MG63 (cell line): ENCODE measurements at regions not wholly inside any gene's neighbourhood (a gene's known extent, or its start where the extent isn't known, plus 50 kb on each side); places are given as distances from the start of the nearest gene placed in this dataset.

Source experiments
- DNase-seq: peaks from one replicate; pipeline ENCODE4 v3.0.0-alpha.2; 2020
- H3K27me3 ChIP-seq: fragments of 250-450 bp; sonication (Bioruptor Pico); 2 replicates; pipeline ENCODE4 v1.5.1; 2020; ENCODE audit warnings: mild to moderate bottlenecking, moderate library complexity
- H3K36me3 ChIP-seq: fragments of 250-450 bp; sonication (Bioruptor Pico); 2 replicates; pipeline ENCODE4 v1.5.1; 2020; ENCODE audit warnings: mild to moderate bottlenecking, moderate library complexity
- H3K4me3 ChIP-seq: fragments of 250-450 bp; sonication (Bioruptor Pico); 2 replicates; pipeline ENCODE4 v1.5.1; 2020; ENCODE audit warnings: mild to moderate bottlenecking, moderate library complexity
- H3K9me3 ChIP-seq: fragments of 250-450 bp; sonication (Bioruptor Pico); 2 replicates; pipeline ENCODE4 v1.5.1; 2020; ENCODE audit warnings: mild to moderate bottlenecking, moderate library complexity

DNA sequence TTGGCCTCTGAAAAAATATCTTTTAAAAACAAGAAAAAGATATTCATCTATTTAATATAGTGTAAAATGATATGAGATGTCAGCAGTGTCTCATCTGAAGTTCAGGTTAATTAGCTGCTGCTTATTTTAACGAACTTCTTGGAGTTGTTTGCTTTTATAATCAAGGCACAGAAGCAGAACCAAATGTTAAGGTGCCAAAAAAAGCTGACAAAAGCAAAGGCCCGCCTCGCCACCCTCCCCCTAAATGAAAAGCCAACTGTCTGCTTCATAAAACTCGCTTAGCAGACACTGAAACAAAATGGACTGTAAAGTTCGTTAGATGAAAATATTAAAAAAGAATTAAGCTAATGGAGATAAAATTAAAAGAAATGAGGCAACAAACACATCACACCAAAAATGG is 562.6 kb downstream of the ZEB2 start:
- no peaks in the 10 kb centered on the region for H3K9me3 ChIP-seq
- H3K4me3 ChIP-seq: no peak overlapping the region
- H3K36me3 ChIP-seq: no peaks in the 10 kb centered on the region
- DNase-seq: no peak
- H3K27me3 ChIP-seq: no peaks in the 10 kb centered on the region

DNA sequence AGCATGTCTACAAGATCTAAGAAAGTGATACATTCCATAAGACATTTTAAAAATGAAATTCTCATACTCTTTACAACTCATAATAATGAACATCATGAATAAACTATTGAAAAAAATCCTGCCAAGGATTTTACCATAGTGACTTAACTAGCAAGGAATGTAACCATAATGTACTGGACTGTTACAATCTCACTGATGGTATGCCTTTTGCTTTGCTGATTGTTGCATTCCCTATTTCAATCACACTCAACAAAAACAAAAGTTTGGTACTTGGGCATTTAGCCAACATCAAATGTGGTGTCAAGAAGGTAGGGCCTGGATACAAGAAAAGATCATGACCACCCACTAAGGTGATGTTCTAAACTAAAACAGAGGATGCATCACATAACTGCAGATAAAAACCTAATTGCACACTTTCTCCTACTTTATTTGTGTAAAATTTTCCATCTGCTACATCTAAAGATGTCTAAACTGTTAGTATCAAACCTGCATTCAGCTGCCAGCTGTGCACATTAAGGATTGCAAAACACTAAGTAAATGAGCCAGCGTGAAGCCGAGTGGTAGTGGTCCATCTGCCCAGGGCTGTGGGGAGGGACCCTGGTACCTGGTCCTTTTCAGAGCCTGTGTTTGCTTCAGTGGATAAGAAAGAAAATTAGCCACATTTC is 564.4 kb downstream of the ZEB2 start:
- Histone ChIP-seq H3K4me3 (no peak overlapping the region), H3K9me3 (no peaks in the 10 kb centered on the region), H3K36me3 (no peaks in the 10 kb centered on the region), H3K27me3 (no peaks in the 10 kb centered on the region)
- DNase-seq: no peak

DNA sequence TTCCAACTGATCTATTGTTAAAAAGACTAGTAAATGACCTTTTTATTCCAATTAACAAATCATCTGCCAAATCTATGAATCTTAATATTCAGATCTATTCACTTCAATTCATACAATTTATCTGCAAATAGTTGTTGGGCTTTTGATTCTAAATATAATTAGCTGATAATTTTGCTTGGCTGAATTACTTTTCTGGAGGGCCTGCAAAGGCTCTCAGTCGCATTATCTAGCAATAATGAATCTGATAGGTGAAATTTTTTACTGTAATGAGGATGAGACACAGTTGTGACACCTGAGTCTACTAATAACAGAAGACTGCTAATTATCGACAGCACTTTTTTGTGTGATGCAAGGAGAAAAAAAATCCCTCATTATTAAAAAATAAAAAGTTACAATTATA is 565.1 kb downstream of the ZEB2 start:
- H3K27me3 ChIP-seq: no peaks in the 10 kb centered on the region
- H3K9me3 ChIP-seq: no peaks in the 10 kb centered on the region
- no peaks in the 10 kb centered on the region for H3K36me3 ChIP-seq
- DNase-seq: no peak
- H3K4me3 ChIP-seq: no peak overlapping the region

DNA sequence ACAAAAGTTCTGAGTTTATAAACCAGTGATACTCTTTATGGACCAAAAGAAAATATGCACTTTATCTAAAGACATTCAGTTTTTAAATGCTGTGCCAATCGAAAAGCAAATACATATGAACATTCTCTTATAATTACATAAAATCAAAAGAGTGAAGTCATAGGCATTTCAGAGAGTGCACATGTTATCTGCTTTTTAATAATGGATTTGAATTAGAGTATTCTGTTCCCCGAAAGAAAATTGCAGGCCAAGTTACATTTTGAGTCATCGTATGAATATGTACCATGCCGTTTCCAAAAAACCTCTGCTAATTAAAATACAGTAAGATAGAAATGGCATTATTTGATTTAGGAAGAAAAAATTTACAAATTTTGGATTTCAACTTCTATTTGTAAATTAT is 565.7 kb downstream of the ZEB2 start:
- Histone ChIP-seq H3K36me3 (no peaks in the 10 kb centered on the region), H3K4me3 (no peak overlapping the region), H3K27me3 (no peaks in the 10 kb centered on the region), H3K9me3 (no peaks in the 10 kb centered on the region)
- no peak for DNase-seq

DNA sequence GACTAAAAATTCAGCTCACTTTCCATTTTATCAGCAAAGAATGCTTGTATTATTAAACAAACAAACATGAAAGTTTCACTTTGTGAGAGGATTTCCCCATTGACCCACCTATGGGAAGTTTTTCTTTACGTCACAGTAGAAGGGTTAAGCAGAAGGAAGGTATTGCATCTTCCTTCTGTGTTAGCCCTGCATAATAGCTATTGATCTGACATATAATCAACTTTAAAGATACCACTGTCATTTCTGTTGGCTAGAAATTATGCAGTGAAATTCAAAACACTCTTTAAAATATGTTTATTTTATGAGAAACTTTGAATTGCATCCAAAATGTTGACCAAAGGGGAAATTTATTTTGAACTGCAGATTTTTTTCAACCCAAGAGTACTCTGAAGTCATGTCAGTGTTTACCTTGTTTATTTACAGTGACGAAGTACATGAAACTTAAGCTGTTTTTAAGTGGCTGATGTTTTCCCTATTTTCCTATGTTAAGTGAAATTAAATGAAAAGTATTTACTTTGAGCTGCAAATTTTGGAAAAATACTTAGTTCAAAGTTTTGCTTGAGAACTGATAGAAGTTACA is 566.4 kb downstream of the ZEB2 start:
- no peak for DNase-seq
- Histone ChIP-seq H3K4me3 (no peak overlapping the region), H3K36me3 (no peaks in the 10 kb centered on the region), H3K27me3 (no peaks in the 10 kb centered on the region), H3K9me3 (no peaks in the 10 kb centered on the region)

DNA sequence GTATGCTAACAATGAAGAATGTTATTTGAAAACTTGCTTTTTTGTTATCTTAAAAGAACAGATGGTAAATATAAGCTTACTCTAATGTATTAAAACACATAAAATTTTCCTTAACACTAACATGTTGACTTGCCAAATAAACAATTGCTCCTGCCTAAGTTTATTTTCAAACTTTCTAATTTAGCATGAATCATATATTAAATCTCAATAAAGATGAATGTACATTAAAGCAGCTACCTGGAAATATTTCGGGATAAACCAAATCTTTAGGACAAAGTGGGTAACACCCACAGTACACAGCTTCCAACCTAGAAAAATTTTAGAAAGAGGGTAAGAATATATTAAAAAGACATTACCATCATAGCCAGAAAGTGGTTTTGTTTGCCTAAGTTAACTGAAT is 567.4 kb downstream of the ZEB2 start:
- DNase-seq: no peak
- Histone ChIP-seq H3K36me3 (no peaks in the 10 kb centered on the region), H3K9me3 (no peaks in the 10 kb centered on the region), H3K27me3 (no peaks in the 10 kb centered on the region), H3K4me3 (no peak overlapping the region)

DNA sequence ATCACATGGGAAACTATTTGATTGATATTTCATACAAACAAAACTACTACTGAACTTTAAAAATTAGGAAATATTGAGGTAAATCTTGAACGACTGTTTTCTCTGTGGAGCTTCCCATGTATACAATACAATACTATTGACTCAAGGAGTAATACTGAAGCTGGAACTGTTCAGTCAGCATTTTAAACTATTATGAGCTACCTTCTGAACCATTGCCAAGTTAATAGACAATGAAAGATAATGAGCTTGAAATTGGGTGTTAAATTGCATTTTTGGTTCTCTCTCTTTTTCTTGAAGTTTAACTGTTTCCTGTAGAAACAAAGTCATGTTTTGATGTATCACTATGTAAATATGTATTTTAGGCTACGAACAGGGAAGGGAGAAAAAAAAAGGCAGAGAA is 569.2 kb downstream of the ZEB2 start:
- H3K4me3 ChIP-seq: no peak overlapping the region
- no peak for DNase-seq

DNA sequence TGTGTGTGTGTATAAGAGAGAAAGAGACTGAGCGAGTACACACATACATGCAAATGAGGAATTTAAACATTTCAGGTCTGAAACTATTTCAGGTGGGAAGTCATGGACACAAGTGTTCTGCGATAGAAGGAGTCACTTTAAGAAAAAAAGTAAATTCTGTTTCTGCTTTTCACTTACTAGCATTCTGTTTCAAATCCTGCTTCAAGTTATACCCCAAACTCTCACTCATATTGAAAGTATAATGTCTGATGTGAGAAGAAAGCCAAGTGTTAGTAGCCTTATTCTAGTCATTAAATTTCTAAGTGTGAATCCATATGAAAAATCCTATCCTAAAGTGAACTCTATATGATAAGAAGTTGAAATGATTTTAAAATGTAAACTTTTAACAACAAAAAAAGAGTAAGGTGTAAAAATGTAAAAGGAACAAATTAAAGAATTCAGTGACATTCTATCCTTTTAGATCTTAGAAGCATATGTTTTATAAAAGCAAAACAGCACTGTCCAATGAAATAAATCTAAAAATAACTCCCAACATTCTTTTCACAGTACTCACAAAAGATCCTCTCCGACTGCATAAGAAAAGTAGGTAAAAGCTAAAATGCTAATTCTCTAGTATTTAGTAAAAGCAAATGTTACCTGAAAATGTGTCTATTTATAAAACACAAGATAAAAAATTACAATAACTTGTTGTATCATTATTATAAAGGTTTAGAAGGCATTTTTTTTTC is 570.6 kb downstream of the ZEB2 start:
- Histone ChIP-seq H3K36me3 (no peaks in the 10 kb centered on the region), H3K27me3 (no peaks in the 10 kb centered on the region), H3K4me3 (no peak overlapping the region), H3K9me3 (no peaks in the 10 kb centered on the region)
- DNase-seq: no peak

More for the DNA sequence above, 569.2 kb downstream of the ZEB2 start:
- no peaks in the 10 kb centered on the region for H3K9me3 ChIP-seq
- H3K36me3 ChIP-seq: no peaks in the 10 kb centered on the region
- no peaks in the 10 kb centered on the region for H3K27me3 ChIP-seq

DNA sequence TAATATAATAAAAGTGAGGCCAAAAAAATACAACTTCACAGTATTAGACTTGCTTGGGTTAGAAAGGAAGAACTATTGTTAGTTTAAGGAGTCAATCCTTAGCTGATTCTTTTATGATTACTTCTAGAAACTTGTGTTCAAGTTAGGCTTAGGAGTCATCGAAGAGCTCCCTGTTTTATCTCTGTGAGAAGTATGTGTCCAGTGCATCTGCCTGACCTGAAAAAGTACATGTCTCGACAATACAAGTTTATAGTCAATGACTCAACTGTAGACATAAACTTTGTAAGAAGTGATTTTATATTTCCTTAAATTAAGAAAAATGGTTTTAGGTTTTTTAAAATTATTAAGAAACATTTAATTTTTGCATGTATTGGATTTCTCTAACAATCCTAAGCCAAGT is 571.2 kb downstream of the ZEB2 start:
- Histone ChIP-seq H3K9me3 (no peaks in the 10 kb centered on the region), H3K27me3 (no peaks in the 10 kb centered on the region), H3K36me3 (no peaks in the 10 kb centered on the region), H3K4me3 (no peak overlapping the region)
- DNase-seq: no peak

DNA sequence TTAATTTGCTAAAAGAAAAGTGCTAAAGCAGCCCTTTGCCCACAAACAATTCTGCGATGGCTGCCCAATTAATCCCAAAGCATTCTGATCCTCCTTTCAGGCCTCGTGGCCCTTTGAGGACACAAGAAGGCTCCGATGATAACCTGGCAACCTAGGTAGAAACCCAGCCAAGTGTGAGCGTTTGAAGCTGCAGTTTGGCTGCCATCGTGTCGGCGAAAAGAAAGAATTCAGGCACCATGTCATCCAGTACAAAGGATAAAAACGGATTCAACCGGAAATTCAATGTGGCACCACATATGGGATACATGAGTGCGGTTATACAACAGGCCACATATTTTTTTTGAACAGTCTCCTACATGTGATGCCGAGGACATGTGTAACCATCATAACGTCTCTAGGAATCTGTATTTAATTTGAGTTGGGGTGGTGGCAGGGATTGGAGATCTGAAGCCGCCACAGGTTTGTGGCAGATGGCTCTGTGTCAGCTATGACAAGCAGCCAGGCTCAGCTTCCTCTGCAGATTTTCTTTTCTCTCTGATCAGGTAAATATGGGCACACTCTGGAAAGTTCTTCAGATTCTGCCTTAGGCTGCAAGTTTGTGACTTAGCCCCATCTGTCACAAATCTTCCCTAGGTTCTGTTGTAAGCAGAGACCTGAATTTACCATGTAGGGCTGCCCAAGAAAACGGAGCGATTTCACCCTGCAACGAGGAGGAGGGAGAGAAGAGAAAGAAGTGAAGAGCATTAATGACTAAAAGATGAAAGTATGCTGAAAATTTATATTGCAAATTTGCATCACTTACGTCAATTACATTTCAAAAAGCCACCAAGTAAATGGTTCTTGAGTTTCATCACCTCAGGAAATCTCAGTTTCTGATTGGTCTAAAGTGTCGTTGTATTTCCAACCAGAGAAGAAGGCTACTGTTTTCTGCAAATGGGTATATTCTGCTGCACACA is 573.2 kb downstream of the ZEB2 start:
- Histone ChIP-seq H3K4me3 (no peak overlapping the region), H3K27me3 (no peaks in the 10 kb centered on the region), H3K36me3 (no peaks in the 10 kb centered on the region), H3K9me3 (no peaks in the 10 kb centered on the region)
- DNase-seq: no peak

DNA sequence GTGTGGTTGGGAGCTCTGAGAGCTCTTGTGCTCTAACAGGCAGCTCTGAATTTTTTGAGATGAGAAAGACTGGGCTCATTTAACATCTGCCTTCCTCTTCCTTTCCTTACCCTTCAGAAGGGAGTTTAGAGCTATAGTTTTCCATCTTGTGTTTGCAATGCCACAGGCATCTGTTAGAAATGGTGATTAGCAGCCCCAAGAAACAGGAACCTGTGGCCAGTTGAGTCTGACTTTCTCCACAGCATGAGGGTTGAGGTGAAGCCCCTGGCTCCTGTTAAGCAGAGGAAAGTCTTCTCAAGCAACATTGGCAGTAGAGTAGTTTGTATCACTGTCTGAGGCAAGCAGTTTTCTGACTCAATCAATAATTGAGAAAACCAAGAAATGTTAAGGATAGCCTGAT is 577.4 kb downstream of the ZEB2 start:
- no peaks in the 10 kb centered on the region for H3K27me3 ChIP-seq
- DNase-seq: no peak
- no peaks in the 10 kb centered on the region for H3K9me3 ChIP-seq
- no peaks in the 10 kb centered on the region for H3K36me3 ChIP-seq
- no peak overlapping the region for H3K4me3 ChIP-seq

DNA sequence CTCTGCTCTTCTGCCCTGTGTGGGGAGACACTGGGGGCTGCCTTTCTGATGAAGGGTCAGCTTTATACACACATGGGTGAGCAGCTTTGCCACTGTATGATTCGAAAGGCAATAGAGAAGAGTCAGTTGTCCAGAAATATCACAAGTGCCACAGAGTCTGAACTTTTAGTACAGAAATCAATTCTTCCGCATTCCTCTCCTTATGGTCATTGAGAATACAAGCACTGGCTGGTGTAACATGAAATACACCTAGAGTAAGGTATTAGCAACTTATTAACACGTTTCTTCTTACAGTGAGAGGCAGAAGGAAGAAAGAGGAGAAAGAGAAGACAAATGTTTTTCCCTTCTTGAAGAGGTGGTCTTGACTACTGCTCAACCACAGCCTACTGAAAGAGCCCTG is 579.2 kb downstream of the ZEB2 start:
- DNase-seq: no peak
- Histone ChIP-seq H3K4me3 (no peak overlapping the region), H3K36me3 (no peaks in the 10 kb centered on the region), H3K9me3 (no peaks in the 10 kb centered on the region), H3K27me3 (no peaks in the 10 kb centered on the region)

DNA sequence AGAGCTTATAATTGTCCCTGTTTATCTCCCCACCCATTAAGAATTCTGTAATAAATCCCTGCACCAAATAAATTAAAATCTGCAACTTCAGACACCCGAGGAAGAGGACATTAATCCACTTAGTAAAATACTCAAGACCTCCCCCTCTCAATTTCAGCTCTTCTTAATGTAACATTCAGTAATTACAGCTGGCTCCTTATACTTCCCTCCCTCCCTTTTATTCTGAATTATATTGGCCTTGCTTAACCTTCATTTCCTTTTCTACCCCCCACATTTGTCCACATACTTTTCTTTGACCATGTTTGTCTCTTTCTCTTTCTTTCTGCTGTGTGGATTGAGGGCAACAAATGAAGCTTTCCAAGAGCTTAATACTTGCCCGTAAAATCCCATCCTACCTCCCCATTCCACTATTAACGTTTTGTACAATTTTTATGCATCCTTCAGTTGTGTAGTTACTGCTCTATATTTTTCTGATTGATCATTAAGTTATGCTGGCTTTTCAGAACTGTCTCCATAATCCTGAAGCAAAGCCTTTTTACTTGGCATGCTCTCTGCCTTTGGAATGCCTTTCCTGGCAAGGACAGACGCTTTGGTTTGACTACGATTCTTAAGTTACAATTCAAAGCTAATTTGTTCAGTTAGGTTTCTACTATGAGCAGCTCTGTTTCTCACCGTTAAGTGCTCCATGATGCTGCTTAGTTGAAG is 580.1 kb downstream of the ZEB2 start:
- H3K4me3 ChIP-seq: no peak overlapping the region
- no peaks in the 10 kb centered on the region for H3K36me3 ChIP-seq
- no peaks in the 10 kb centered on the region for H3K9me3 ChIP-seq
- H3K27me3 ChIP-seq: no peaks in the 10 kb centered on the region
- peak; percentile 44 for DNase-seq

DNA sequence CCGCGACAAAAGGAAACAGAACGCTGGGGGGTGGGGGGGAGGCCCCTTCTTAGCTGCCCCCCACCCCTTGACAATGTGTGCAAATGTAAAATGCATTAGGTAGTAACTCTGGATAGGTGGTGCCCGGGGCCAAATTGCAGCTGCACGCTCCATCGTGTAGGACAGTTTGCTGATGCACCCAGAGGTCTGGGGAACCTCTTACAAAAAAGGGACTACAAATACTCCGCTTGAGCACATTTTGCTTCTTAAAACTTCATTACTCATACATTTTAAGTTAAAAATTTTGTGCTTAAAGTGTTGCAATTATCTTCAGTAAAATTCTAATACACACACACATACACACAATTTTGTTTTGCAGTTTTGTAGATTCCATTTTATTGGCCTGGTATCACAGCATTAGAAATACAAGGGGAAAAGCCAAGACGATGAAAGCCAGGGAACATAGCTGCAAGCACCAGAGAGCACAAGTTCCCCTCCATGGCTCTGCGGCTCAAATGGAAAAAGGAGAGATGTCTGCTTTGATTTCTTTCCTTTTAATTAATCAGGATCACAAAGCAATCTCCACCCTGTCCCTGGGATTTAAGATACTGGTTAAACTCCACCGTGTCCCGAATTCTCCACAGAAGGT is 582.1 kb downstream of the ZEB2 start:
- peak; percentile 3 for DNase-seq

DNA sequence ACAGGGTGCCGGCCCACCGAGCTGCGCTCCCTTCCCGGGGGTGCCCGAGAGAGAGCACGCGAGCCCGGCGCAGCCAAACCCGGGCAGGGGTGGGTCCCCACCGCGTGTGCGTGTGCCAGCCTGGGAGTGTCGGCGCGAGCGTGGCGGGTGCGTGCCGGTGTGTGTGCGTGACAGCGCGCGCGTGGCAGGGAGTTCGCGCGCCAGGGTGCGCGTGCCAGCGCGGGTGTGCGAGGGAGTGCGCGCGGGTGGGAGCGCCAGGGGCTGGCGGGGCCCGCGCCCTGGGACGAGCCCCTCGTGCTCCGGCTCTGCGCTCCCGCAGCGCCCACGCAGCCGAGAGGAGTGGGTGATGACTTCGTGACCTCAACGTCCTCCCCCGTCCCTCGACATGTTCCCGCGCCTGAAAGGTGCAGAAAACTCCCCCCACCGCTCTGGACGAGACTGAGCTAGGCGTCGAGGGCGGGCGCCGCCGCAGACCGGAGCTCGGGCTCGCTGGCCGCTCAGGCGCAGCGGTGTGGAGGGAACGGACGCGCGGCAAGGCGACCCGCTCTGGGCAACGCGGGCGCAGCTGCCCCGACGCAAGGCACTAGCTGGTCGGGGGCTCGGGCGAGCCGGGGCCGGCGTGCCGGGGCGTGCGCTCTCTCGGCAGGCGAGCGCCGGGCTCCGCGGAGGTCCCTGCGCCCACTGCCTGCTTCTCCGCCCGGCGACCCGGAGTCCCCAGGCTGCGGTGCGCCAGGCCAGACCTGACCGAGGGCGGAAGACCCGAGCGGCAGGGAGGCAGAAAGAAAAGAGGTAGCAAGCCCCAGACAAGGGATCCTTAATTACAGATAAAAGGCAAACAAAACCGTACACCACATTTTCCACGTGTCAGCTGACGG is 582.8 kb downstream of the ZEB2 start:
- H3K36me3 ChIP-seq: no peaks in the 10 kb centered on the region
- peak overlapping the region; percentile 46 for H3K4me3 ChIP-seq
- peak; percentile 62 for DNase-seq
- H3K27me3 ChIP-seq: no peaks in the 10 kb centered on the region
- no peaks in the 10 kb centered on the region for H3K9me3 ChIP-seq

More for the DNA sequence above, 582.1 kb downstream of the ZEB2 start:
- H3K27me3 ChIP-seq: no peaks in the 10 kb centered on the region
- H3K9me3 ChIP-seq: no peaks in the 10 kb centered on the region
- peak overlapping the region; percentile 46 for H3K4me3 ChIP-seq
- H3K36me3 ChIP-seq: no peaks in the 10 kb centered on the region
